ENCODE measurements at regions not wholly inside any gene's neighbourhood (a gene's known extent, or its start where the extent isn't known, plus 50 kb on each side); places are given as distances from the start of the nearest gene placed in this dataset.

- TF ChIP-seq CTCF (IDR thresholded peaks at IDR 0.05) (no peak), POLR2A (IDR thresholded peaks at IDR 0.05) (no peak)
These were observed 118.8 kb upstream of the LYZL2 start for GRCh38 chr10:30748152-30748973.
